Activated CD8-positive, alpha-beta memory T cell treated with anti-CD3 and anti-CD28 coated beads, Interleukin-2, amount 50 U/mL, for 24 hours (primary cell): ENCODE measurements at regions not wholly inside any gene's neighbourhood (a gene's known extent, or its start where the extent isn't known, plus 50 kb on each side); places are given as distances from the start of the nearest gene placed in this dataset.
"Not testable (repeated sequence)": the region's sequence is repeated elsewhere in the genome, so short reads cannot be mapped to it uniquely, and the experiment has no call there.

ENCODE experiments used
- DNase-seq: peaks from one replicate; pipeline ENCODE4 v3.0.0-alpha.2; 2020; ENCODE audit errors: extremely low read depth

DNA sequence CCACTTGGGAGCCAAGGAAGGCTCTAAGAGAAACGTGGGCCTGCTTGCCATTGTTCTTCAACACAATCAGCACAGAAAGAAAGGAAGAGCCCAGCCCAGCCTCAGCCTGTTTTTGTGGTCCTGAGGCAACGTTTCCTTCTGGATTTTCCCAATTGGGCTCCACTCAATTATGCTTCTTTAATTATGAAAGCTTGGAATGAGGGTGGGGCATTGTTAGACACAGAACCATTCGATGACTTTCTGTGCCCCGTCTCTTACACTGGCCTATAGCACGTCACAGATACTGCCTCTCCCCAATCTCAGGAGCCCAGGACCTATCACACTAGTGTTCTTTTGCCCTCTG lies 207.4 kb downstream of the ZFP36L2 start:
- DNase-seq: no peak

DNA sequence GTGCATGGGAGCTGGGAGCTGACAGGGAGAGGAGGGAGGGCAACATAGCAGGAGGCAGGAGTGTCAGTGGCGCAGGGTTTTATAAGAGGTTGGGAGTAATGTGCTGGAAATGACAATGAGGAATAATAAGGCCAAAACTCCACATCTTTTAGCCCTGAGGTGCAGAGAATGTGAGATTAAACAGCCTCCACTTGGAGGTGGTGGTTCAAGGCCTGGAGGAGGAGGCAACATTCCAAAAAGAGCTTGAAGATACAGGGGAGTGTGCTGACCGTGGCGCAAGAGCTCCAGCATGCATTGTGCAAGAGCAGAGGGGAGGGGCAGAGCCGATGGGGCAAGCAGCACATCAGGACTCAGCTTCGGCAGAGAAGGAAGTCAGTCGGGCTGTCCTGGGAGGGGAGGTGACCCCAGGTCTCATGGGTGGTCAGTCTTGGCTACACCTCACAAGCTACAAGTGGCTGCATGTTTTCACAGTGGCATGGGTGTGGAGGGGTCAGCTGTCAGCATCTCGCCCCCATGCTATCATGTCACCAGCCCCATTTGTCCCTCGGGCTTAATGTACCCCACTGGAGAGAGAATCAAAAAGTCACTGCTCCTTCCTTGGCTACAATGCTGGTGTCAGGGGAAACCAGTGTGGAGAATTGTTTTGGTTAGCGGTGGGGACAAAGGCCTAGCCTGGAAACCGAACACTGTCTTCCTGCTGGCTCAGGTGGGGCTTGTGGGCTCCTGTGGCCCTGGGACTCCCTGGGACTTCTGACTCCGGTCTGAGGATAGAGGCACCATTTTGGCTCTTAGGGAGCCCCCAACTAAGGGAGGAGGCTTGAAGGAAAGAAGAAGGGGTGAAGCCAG lies 208.0 kb downstream of the ZFP36L2 start:
- no peak for DNase-seq

DNA sequence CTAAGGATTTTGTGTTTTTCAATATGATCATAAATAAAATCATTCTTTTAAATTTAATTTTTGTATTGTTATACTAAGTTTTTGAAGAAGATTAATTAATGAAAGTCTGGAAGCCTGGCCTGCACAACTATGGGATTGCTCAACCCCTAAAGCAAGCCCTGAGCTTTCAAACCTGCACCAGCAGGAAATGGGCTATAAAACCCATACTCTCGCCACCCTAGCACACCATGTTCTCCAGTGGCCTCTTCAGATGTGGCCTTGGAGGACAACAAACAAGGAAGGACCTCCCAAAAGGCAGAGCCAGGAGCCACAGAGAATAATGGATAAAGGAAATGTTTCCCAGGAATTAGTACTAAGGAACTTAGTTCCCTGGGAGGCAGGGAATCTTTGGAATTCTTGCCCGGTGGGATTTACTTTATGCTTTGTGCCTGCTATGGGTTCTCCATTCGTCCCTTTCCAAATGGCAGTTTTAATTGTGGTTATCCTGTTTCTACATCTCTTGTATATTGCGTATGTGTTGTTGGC lies 212.5 kb downstream of the ZFP36L2 start:
- no peak for DNase-seq

DNA sequence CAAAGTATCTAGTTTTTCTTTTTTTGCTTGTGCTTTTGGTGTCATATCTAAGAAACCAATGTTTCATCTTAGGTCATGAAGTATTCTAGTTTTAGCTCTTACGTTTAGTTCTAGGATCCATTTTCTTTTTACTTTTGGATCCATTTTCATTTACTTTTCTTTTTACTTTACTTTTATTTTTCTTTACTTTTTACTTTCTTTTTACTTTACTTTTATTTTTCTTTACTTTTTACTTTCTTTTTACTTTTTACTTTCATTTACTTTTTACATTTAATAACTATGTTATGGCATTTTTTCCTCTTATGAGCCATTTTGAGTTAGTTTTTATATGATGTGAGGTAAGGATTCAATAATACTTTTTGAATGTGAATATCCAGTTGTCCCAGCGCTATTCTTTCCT lies 213.4 kb downstream of the ZFP36L2 start:
- DNase-seq: no peak

DNA sequence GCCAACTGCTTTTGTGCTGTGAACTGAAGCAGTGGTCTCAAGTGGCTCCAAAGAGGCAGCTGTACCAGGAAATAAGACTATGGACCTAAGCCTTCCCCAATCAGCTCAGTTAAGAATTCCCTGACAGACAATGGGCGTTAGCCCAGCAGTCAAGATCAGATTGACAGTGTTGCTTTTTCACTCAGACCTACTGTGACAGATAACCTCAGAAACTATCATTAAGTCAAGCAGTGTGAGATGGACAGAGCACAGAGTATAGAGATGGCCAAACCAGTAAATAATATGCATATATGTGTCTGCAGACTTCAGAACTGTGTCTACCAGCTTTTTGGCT lies 215.3 kb downstream of the ZFP36L2 start:
- DNase-seq: no peak

DNA sequence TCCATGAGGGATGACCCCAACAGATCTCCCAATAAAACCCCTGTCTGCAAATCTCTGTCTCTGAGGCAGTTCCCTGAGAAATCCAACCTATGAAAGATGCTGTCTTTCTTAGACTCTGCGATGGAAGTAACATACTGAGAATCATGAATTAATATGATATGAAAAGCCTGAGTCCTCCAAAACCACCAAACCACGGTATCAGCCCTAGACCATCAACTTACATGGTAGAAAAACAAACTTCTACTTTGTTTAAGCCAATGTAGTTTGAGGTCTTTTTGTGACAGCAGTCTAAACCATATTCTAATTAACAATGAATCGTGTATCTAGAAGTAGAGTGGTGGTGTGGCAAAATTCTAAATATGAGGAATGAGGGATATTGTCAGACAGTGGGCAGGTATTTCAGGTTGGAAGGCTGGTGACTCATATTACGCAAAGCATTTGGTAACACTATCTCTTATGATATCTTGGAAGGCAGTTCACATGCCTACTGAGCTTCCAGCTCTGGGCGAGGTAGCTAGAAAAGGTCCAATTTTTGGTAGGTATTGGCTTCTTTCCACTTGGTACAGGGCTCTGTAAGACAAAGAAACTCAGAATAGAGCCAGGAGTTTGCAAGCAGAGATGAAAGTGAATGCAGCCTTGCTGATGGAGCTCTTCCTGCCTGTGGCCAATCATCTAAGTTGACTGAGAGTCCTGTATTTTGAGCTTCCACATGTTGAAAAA lies 215.8 kb downstream of the ZFP36L2 start:
- DNase-seq: no peak

GRCh38 chr2:43009448-43009847 lies 217.0 kb downstream of the ZFP36L2 start:
- no peak for DNase-seq

DNA sequence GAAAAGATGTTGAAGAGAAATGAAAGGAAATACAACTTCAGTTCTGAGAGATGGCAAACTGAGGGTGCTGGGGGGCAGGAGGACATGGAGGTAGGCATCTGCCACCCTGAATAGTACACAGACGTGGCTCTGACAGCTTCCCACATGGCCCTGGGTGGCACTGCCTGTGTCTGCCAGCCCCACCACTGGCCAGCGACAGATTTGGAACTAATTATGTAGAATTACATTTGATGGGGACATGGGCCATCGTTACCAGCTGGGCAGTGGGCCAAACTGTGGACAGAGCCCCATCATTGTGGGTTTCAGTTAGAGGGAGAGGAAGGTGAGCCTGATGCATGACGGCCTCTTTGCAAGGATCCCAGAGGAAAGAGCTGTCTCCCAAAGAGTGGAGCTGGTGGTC lies 216.0 kb upstream of the HAAO start:
- DNase-seq: no peak

GRCh38 chr2:43007901-43008300 lies 215.5 kb upstream of the HAAO start:
- no peak for DNase-seq

DNA sequence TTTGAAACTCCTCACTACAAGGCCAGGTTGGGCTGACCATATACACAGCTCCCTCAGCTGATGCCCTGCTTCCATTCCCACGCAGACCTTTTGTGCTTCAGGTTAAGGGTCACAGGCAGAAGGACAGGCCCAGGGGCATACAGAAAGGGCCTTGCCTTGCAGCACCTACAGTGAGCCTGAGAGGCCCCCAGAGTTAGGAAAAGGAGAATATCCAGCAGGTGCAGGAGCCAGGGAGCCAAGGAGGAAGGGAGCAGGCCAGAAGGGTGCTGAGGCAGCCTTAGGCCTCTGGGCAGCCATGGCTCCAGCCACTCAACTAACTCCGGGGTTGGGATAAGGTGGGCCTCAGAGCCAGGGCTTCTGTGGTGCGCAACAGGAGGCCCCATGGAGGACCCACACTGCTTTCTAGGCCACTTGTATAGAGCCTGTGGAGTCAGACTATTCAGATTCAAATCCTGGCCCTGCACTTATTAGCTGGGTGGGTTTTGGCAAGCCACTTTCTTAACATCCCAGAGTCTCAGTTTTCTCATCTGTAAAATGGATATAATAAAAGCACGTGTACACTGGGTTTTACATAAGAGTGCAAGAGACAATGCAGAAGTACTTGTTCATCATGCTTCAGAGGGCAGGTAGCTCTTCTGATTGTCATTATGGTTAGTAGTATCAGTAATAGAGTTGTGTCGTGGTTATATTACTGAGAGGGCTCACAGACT lies 214.6 kb upstream of the HAAO start:
- no peak for DNase-seq

DNA sequence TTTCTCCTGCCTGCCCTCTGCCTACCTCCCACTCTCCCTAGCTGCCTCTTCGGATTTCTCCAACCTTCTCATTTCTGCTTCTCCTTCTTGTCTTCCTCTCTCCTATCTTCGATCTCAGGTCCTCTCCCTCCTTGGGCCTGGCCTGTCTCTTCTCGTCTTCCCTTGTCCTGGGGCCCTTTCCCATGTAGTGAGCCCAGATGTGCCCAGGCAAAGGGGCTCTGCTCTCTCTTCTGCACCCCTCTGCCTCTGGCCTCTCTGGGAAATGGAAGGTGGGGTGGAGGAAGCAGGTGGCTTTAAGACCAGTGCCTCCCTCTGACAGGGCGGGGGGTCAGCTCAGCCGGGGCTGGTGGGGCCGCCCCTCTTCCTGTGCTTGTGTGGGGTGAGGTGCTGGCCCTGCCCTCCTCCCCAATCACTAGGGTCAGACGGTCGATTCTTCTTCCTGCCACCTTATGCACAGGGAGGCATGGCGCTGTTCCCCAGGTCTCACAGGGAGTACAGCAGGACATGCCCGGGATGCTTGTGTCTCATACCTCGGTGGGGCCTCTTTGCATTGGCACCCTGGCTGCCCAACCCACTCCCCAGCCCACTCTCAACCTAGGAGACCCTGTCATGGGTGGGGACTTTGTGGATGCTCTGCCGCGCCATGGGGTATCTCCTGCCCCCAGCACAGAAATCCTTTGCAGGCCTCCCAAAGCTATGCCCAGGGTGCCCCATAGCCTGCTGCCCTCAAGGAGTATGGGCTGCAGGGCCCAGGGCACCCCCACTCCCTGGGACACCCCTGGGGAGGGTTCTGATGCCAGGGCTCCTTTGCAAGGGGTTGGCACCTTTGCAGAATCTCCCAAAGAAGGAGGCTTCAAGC lies 213.8 kb upstream of the HAAO start:
- DNase-seq: no peak

DNA sequence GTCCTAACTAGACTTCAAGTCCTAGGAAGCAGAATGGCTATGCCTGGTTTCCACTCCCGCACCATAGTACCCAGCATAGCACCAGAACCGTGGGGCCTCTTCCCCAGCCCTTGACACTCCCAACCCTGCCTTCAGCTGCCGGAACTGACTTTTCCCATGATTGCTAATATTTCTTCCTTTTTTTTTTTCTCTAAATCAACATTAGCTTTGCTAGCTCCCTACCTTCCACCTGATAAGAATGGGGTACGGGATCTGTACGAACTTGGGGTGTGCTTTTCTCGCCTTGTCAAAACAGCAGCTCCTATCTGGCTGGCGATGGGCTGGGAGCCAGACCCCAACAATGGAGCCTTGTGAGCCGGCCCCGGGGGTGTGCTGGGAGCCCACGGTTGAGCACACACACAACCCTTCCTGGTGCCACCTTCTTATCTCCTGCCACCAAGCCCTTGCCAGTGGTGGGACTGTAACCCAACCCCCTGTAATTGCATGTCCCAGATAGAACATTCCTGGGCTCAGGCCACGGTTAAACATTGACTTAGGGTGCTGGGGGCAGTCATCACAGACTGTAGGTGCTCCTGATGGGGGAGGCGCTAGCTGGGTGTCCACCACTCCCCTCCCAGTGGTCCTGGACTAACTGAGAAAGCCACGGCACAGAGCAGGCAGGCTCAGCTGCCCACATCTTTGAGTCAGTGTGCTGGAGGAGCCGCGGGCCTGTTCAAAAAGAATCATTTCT lies 213.0 kb upstream of the HAAO start:
- DNase-seq: no peak

- DNase-seq: no peak
Observed at GRCh38 chr2:43004879-43005244, 212.5 kb upstream of the HAAO start.

DNA sequence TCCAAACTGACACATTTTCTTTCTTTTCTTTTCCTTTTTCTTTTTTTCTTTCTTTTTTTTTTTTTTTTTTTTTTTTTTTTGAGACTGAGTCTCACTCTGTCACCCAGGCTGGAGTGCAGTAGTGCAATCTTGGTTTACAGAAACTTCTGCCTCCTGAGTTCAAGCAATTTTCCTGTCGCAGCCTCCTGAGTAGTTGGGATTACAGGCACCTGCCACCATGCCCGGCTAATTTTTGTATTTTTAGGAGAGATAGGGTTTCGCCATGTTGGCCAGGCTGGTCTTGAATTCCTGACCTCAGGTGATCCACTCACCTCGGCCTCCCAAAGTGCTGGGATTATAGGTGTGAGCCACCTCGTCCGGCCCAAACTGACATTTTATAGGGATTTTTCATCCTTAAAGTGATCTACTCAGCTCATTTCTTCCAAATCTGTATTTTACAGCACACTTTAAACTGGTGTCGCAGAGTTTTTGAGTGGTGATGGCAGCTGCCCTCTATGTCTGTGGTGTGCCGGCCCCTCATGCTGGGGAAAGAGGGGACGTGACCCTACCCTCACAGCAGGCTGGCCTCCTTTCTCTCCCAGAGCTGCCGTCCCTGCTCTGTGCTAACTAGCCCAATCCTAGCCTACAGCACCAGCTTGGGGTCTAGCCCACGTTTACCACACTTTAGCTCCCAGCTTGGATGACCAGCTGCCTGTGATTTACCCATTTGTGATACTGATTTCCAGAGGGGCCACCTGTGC lies 211.9 kb upstream of the HAAO start:
- not testable (repeated sequence) for DNase-seq

DNA sequence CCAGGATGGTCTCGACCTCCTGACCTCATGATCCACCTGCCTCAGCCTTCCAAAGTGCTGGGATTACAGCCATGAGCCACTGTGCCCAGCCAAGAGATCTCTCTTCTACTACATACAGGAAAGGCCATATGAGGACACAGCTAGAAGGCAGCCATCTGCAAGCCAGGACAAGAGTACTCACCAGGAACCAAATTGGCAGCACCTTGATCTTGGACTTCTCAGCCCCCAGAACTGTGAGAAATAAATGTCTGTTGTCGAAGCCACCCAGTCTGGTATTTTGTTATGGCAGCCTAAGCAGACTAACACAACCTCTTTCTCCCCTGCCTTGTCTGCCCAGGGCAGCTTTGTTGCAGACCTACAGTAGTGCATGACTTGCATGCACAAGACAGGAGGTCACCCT lies 211.3 kb upstream of the HAAO start:
- DNase-seq: no peak

DNA sequence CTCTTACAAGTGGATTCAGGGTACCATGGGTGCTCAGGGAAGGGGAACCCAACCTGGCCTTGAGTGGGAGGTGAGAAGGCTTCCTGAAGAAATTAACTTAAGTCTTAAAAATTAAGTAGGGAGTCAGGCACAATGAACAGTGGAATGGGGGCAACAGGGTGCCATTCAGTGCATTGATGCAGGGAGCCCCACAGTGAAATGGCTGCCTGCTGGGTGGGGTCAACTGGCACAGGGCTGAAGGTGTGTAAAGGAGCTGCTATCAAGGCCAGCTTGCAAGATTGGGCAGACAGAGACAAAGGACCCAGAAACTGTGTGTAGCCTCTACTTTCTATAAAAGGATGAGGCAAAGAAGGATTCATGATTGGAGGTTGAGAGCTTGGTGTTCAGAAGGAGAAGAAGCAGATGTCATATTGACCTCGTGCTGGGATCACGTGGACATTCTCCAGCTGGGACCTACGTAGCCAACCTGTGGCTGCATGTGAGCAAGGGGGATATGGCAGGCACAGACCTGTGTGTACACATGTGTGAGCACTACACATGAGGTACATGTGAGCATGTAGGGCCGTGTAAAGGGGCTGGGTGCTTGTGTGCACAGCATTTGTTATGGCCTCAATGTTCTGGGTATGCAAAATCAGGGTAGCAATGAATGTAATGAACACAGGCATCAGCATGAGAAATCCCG lies 209.5 kb upstream of the HAAO start:
- no peak for DNase-seq

DNA sequence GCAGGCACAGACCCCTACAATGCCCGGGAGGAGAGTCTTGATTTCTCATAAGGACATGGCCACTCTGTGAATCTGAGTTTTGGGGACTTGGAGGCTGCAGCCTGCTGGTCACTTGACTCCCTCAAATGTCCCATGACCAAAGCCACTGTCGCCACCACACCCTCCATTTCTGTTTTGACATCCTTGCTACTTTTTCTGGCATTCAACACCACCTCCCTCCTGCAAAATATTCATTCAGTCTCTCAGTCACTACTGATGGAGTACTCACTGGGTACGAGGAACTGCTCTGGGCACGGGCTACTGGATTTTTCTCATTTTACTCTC lies 208.6 kb upstream of the HAAO start:
- no peak for DNase-seq

- no peak for DNase-seq
Observed at GRCh38 chr2:43000242-43001054, 208.1 kb upstream of the HAAO start.

- no peak for DNase-seq
Observed at GRCh38 chr2:42999856-43000241, 207.5 kb upstream of the HAAO start.
